ENCODE measurements at regions not wholly inside any gene's neighbourhood (a gene's known extent, or its start where the extent isn't known, plus 50 kb on each side); places are given as distances from the start of the nearest gene placed in this dataset.
"Not testable (repeated sequence)": the region's sequence is repeated elsewhere in the genome, so short reads cannot be mapped to it uniquely, and the experiment has no call there.

GRCh38 chr7:96770758-96771157, 61.1 kb upstream of the SEM1 start:
- no peak overlapping the region for H3K9ac ChIP-seq (ENCODE audit: insufficient read length)
- DNase-seq (ENCODE audit: low read depth, low spot score) = no peak
- H3K27ac ChIP-seq = no peak overlapping the region
- no peaks in the 10 kb centered on the region for H3K36me3 ChIP-seq (ENCODE audit: insufficient read depth, low read length)
- TF ChIP-seq FOXP2 (optimal IDR thresholded peaks at IDR 0.05; ENCODE audit: control extremely low read depth, extremely low read length, insufficient read depth) = no peak
- TF ChIP-seq EZH2 (IDR thresholded peaks at IDR 0.05) = no peak
- TF ChIP-seq POLR2AphosphoS5 (IDR thresholded peaks at IDR 0.05; ENCODE audit: borderline replicate concordance, low read depth, low read length) = no peak
- H3K4me3 ChIP-seq = no peak overlapping the region
- H3K9me3 ChIP-seq (ENCODE audit: low read depth, low read length) = no peaks in the 10 kb centered on the region

GRCh38 chr7:96772139-96772694, 62.6 kb upstream of the SEM1 start:
- TF ChIP-seq POLR2AphosphoS5 (IDR thresholded peaks at IDR 0.05; ENCODE audit: borderline replicate concordance, low read depth, low read length) (no peak), EZH2 (IDR thresholded peaks at IDR 0.05) (no peak), FOXP2 (optimal IDR thresholded peaks at IDR 0.05; ENCODE audit: control extremely low read depth, extremely low read length, insufficient read depth) (no peak)

GRCh38 chr7:96773483-96773882, 63.8 kb upstream of the SEM1 start:
- Histone ChIP-seq H3K27ac (no peak overlapping the region), H3K9me3 (ENCODE audit: low read depth, low read length) (no peaks in the 10 kb centered on the region), H3K9ac (ENCODE audit: insufficient read length) (no peak overlapping the region), H3K36me3 (ENCODE audit: insufficient read depth, low read length) (no peaks in the 10 kb centered on the region), H3K4me3 (no peak overlapping the region)
- no peak for DNase-seq (ENCODE audit: low read depth, low spot score)
- TF ChIP-seq FOXP2 (optimal IDR thresholded peaks at IDR 0.05; ENCODE audit: control extremely low read depth, extremely low read length, insufficient read depth) = no peak
- TF ChIP-seq EZH2 (IDR thresholded peaks at IDR 0.05) = no peak

More at GRCh38 chr7:96772139-96772694, 62.6 kb upstream of the SEM1 start:
- H3K9me3 ChIP-seq (ENCODE audit: low read depth, low read length) = no peaks in the 10 kb centered on the region
- H3K36me3 ChIP-seq (ENCODE audit: insufficient read depth, low read length) = no peaks in the 10 kb centered on the region
- DNase-seq (ENCODE audit: low read depth, low spot score) = no peak
- H3K27ac ChIP-seq = no peak overlapping the region
- no peak overlapping the region for H3K4me3 ChIP-seq
- no peak overlapping the region for H3K9ac ChIP-seq (ENCODE audit: insufficient read length)

- TF ChIP-seq POLR2AphosphoS5 (IDR thresholded peaks at IDR 0.05; ENCODE audit: borderline replicate concordance, low read depth, low read length) = no peak
- no peak overlapping the region for H3K27ac ChIP-seq
- no peaks in the 10 kb centered on the region for H3K9me3 ChIP-seq (ENCODE audit: low read depth, low read length)
- no peak overlapping the region for H3K4me3 ChIP-seq
- no peak for DNase-seq (ENCODE audit: low read depth, low spot score)
- H3K9ac ChIP-seq (ENCODE audit: insufficient read length) = no peak overlapping the region
- no peaks in the 10 kb centered on the region for H3K36me3 ChIP-seq (ENCODE audit: insufficient read depth, low read length)
Measured at GRCh38 chr7:96774358-96774757, 64.7 kb upstream of the SEM1 start.

GRCh38 chr7:96775046-96775445, 65.4 kb upstream of the SEM1 start:
- DNase-seq (ENCODE audit: low read depth, low spot score) = no peak
- H3K4me3 ChIP-seq = no peak overlapping the region
- H3K36me3 ChIP-seq (ENCODE audit: insufficient read depth, low read length) = no peaks in the 10 kb centered on the region
- no peak overlapping the region for H3K27ac ChIP-seq
- no peak overlapping the region for H3K9ac ChIP-seq (ENCODE audit: insufficient read length)
- TF ChIP-seq EZH2 (IDR thresholded peaks at IDR 0.05) = no peak
- H3K9me3 ChIP-seq (ENCODE audit: low read depth, low read length) = no peaks in the 10 kb centered on the region

- H3K4me3 ChIP-seq = no peak overlapping the region
- H3K9ac ChIP-seq (ENCODE audit: insufficient read length) = no peak overlapping the region
- no peaks in the 10 kb centered on the region for H3K36me3 ChIP-seq (ENCODE audit: insufficient read depth, low read length)
- DNase-seq (ENCODE audit: low read depth, low spot score) = no peak
- TF ChIP-seq FOXP2 (optimal IDR thresholded peaks at IDR 0.05; ENCODE audit: control extremely low read depth, extremely low read length, insufficient read depth) (no peak), POLR2AphosphoS5 (IDR thresholded peaks at IDR 0.05; ENCODE audit: borderline replicate concordance, low read depth, low read length) (no peak), EZH2 (IDR thresholded peaks at IDR 0.05) (no peak)
- no peaks in the 10 kb centered on the region for H3K9me3 ChIP-seq (ENCODE audit: low read depth, low read length)
- no peak overlapping the region for H3K27ac ChIP-seq
Measured at GRCh38 chr7:96778263-96778662, 68.6 kb upstream of the SEM1 start.

GRCh38 chr7:96781919-96782318, 72.3 kb upstream of the SEM1 start:
- Histone ChIP-seq H3K27ac (no peak overlapping the region), H3K4me3 (no peak overlapping the region), H3K9me3 (ENCODE audit: low read depth, low read length) (no peaks in the 10 kb centered on the region), H3K9ac (ENCODE audit: insufficient read length) (no peak overlapping the region), H3K36me3 (ENCODE audit: insufficient read depth, low read length) (no peaks in the 10 kb centered on the region)
- DNase-seq (ENCODE audit: low read depth, low spot score) = no peak
- no peak for TF ChIP-seq FOXP2 (optimal IDR thresholded peaks at IDR 0.05; ENCODE audit: control extremely low read depth, extremely low read length, insufficient read depth)
- TF ChIP-seq EZH2 (IDR thresholded peaks at IDR 0.05) = no peak
- TF ChIP-seq POLR2AphosphoS5 (IDR thresholded peaks at IDR 0.05; ENCODE audit: borderline replicate concordance, low read depth, low read length) = no peak

GRCh38 chr7:96782686-96783298, 73.1 kb upstream of the SEM1 start:
- not testable (repeated sequence) for H3K9me3 ChIP-seq (ENCODE audit: low read depth, low read length); DNase-seq (ENCODE audit: low read depth, low spot score); H3K9ac ChIP-seq (ENCODE audit: insufficient read length); H3K4me3 ChIP-seq; H3K27ac ChIP-seq; H3K36me3 ChIP-seq (ENCODE audit: insufficient read depth, low read length)

- no peak overlapping the region for H3K9ac ChIP-seq (ENCODE audit: insufficient read length)
- no peaks in the 10 kb centered on the region for H3K9me3 ChIP-seq (ENCODE audit: low read depth, low read length)
- H3K27ac ChIP-seq = no peak overlapping the region
- no peak overlapping the region for H3K4me3 ChIP-seq
- no peak for TF ChIP-seq EZH2 (IDR thresholded peaks at IDR 0.05)
- TF ChIP-seq POLR2AphosphoS5 (IDR thresholded peaks at IDR 0.05; ENCODE audit: borderline replicate concordance, low read depth, low read length) = no peak
- no peak for TF ChIP-seq FOXP2 (optimal IDR thresholded peaks at IDR 0.05; ENCODE audit: control extremely low read depth, extremely low read length, insufficient read depth)
- no peak for DNase-seq (ENCODE audit: low read depth, low spot score)
- H3K36me3 ChIP-seq (ENCODE audit: insufficient read depth, low read length) = no peaks in the 10 kb centered on the region
Measured at GRCh38 chr7:96784597-96784996, 75.0 kb upstream of the SEM1 start.

Data from SK-N-MC (cell line).